Anterior cingulate cortex (tissue), 58 donors: ENCODE measurements at regions not wholly inside any gene's neighbourhood (a gene's known extent, or its start where the extent isn't known, plus 50 kb on each side); places are given as distances from the start of the nearest gene placed in this dataset.

ENCODE experiments used
- DNase-seq, 58 donors: peaks; one replicate each; lab custom pipeline; 2025; lab: John Stamatoyannopoulos, UW

- DNase-seq = no peak
Observed at GRCh38 chr1:106875622-106876021, 180.9 kb upstream of the PRMT6 start.

GRCh38 chr1:106876384-106876783 lies 180.1 kb upstream of the PRMT6 start:
- DNase-seq = peak in 3 of 58 donors; percentile 2 to 9 (median 3)

GRCh38 chr1:106879538-106879937 lies 176.9 kb upstream of the PRMT6 start:
- peak in 1 of 58 donors; percentile 2 for DNase-seq

- DNase-seq = no peak
Observed at GRCh38 chr1:106880226-106880625, 176.2 kb upstream of the PRMT6 start.

GRCh38 chr1:106883208-106883607 lies 173.3 kb upstream of the PRMT6 start:
- DNase-seq = no peak

GRCh38 chr1:106889059-106889458 lies 167.4 kb upstream of the PRMT6 start:
- DNase-seq = no peak

GRCh38 chr1:106889583-106889982 lies 166.9 kb upstream of the PRMT6 start:
- no peak for DNase-seq

- DNase-seq = no peak
Observed at GRCh38 chr1:106897976-106898375, 158.5 kb upstream of the PRMT6 start.

- DNase-seq = peak in 3 of 58 donors; percentile 1 to 8 (median 2)
Observed at GRCh38 chr1:106899644-106900043, 156.8 kb upstream of the PRMT6 start.

GRCh38 chr1:106907795-106908194 lies 148.7 kb upstream of the PRMT6 start:
- no peak for DNase-seq

GRCh38 chr1:106908689-106909088 lies 147.8 kb upstream of the PRMT6 start:
- no peak for DNase-seq

GRCh38 chr1:106910798-106911197 lies 145.7 kb upstream of the PRMT6 start:
- DNase-seq = no peak

- no peak for DNase-seq
Observed at GRCh38 chr1:106912131-106912530, 144.3 kb upstream of the PRMT6 start.

GRCh38 chr1:106921186-106921585 lies 135.3 kb upstream of the PRMT6 start:
- no peak for DNase-seq

- peak in 3 of 58 donors; percentile 1 to 14 (median 8) for DNase-seq
Observed at GRCh38 chr1:106924360-106924759, 132.1 kb upstream of the PRMT6 start.

GRCh38 chr1:106925750-106926149 lies 130.7 kb upstream of the PRMT6 start:
- no peak for DNase-seq

GRCh38 chr1:106926803-106927582 lies 129.5 kb upstream of the PRMT6 start:
- no peak for DNase-seq

GRCh38 chr1:106937104-106937503 lies 119.4 kb upstream of the PRMT6 start:
- no peak for DNase-seq

- no peak for DNase-seq
Observed at GRCh38 chr1:106944721-106945120, 111.8 kb upstream of the PRMT6 start.

- DNase-seq = no peak
Observed at GRCh38 chr1:106952776-106953175, 103.7 kb upstream of the PRMT6 start.

GRCh38 chr1:106954661-106955229 lies 101.7 kb upstream of the PRMT6 start:
- DNase-seq = no peak

- no peak for DNase-seq
Observed at GRCh38 chr1:106956721-106957120, 99.8 kb upstream of the PRMT6 start.
